Lower leg skin (tissue), 3 donors: ENCODE measurements at regions not wholly inside any gene's neighbourhood (a gene's known extent, or its start where the extent isn't known, plus 50 kb on each side); places are given as distances from the start of the nearest gene placed in this dataset.

Source experiments
- CTCF ChIP-seq, 3 donors: fragments of 450-650 bp; IDR thresholded peaks; one replicate each; pipeline ENCODE4 v1.5.1; 2016; ENCODE audit warnings: antibody characterized with exemption in 3 of 3, mild to moderate bottlenecking in 3 of 3, moderate library complexity in 2 of 3
- POLR2A ChIP-seq, 2 donors: fragments of 450-650 bp; IDR thresholded peaks; one replicate each; pipeline ENCODE4 v1.6.1; 2016 to 2017; ENCODE audit warnings: antibody characterized with exemption in 2 of 2, mild to moderate bottlenecking in 1 of 2, moderate library complexity in 1 of 2

GRCh38 chr20:48169650-48170225 lies 384.5 kb upstream of the SULF2 start:
- TF ChIP-seq POLR2A (IDR thresholded peaks at IDR 0.05) = no peak
- TF ChIP-seq CTCF (IDR thresholded peaks at IDR 0.05) = no peak
